ENCODE measurements at regions not wholly inside any gene's neighbourhood (a gene's known extent, or its start where the extent isn't known, plus 50 kb on each side); places are given as distances from the start of the nearest gene placed in this dataset.

GRCh38 chr4:25528391-25528790 lies 127.3 kb upstream of the SLC34A2 start:
- no peak for DNase-seq (ENCODE audit: low read depth, low spot score)

GRCh38 chr4:25531272-25531671 lies 124.4 kb upstream of the SLC34A2 start:
- no peak for DNase-seq (ENCODE audit: low read depth, low spot score)

GRCh38 chr4:25532591-25532990 lies 123.1 kb upstream of the SLC34A2 start:
- DNase-seq (ENCODE audit: low read depth, low spot score) = no peak

GRCh38 chr4:25533256-25533655 lies 122.4 kb upstream of the SLC34A2 start:
- DNase-seq (ENCODE audit: low read depth, low spot score) = no peak

- DNase-seq (ENCODE audit: low read depth, low spot score) = no peak
Observed at GRCh38 chr4:25535278-25535677, 120.4 kb upstream of the SLC34A2 start.

- no peak for DNase-seq (ENCODE audit: low read depth, low spot score)
Observed at GRCh38 chr4:25535701-25536473, 119.8 kb upstream of the SLC34A2 start.

GRCh38 chr4:25536564-25537320 lies 118.9 kb upstream of the SLC34A2 start:
- no peak for DNase-seq (ENCODE audit: low read depth, low spot score)

- no peak for DNase-seq (ENCODE audit: low read depth, low spot score)
Observed at GRCh38 chr4:25538430-25538829, 117.2 kb upstream of the SLC34A2 start.

- DNase-seq (ENCODE audit: low read depth, low spot score) = no peak
Observed at GRCh38 chr4:25539241-25539640, 116.4 kb upstream of the SLC34A2 start.

- DNase-seq (ENCODE audit: low read depth, low spot score) = no peak
Observed at GRCh38 chr4:25540734-25541133, 114.9 kb upstream of the SLC34A2 start.

GRCh38 chr4:25547343-25547742 lies 108.3 kb upstream of the SLC34A2 start:
- DNase-seq (ENCODE audit: low read depth, low spot score) = no peak

- DNase-seq (ENCODE audit: low read depth, low spot score) = no peak
Observed at GRCh38 chr4:25549413-25549812, 106.2 kb upstream of the SLC34A2 start.

GRCh38 chr4:25550376-25551030 lies 105.1 kb upstream of the SLC34A2 start:
- DNase-seq (ENCODE audit: low read depth, low spot score) = no peak

- no peak for DNase-seq (ENCODE audit: low read depth, low spot score)
Observed at GRCh38 chr4:25551605-25552004, 104.0 kb upstream of the SLC34A2 start.

GRCh38 chr4:25552580-25553271 lies 102.9 kb upstream of the SLC34A2 start:
- DNase-seq (ENCODE audit: low read depth, low spot score) = no peak

- no peak for DNase-seq (ENCODE audit: low read depth, low spot score)
Observed at GRCh38 chr4:25559508-25559907, 96.1 kb upstream of the SLC34A2 start.

- no peak for DNase-seq (ENCODE audit: low read depth, low spot score)
Observed at GRCh38 chr4:25560605-25561004, 95.0 kb upstream of the SLC34A2 start.

GRCh38 chr4:25563071-25563564 lies 92.5 kb upstream of the SLC34A2 start:
- no peak for DNase-seq (ENCODE audit: low read depth, low spot score)

GRCh38 chr4:25564836-25565235 lies 90.8 kb upstream of the SLC34A2 start:
- DNase-seq (ENCODE audit: low read depth, low spot score) = no peak

- no peak for DNase-seq (ENCODE audit: low read depth, low spot score)
Observed at GRCh38 chr4:25567253-25567652, 88.4 kb upstream of the SLC34A2 start.

- no peak for DNase-seq (ENCODE audit: low read depth, low spot score)
Observed at GRCh38 chr4:25569716-25570115, 85.9 kb upstream of the SLC34A2 start.

- no peak for DNase-seq (ENCODE audit: low read depth, low spot score)
Observed at GRCh38 chr4:25575611-25576010, 80.0 kb upstream of the SLC34A2 start.

All from iPS DF 19.7 (cell line).